GM12878 (cell line): ENCODE measurements at regions not wholly inside any gene's neighbourhood (a gene's known extent, or its start where the extent isn't known, plus 50 kb on each side); places are given as distances from the start of the nearest gene placed in this dataset.

Experiments
- GATAD2B ChIP-seq: fragments of 450-650 bp; conservative IDR thresholded peaks from 2 replicates; pipeline ENCODE4 v1.6.1; 2017; ENCODE audit warnings: low read depth, mild to moderate bottlenecking, moderate library complexity
- ZNF384 ChIP-seq: IDR thresholded peaks from 2 replicates; pipeline ENCODE4 v1.6.1; 2012; ENCODE audit warnings: low read depth, mild to moderate bottlenecking, low read length, improper control_type of control experiment, borderline replicate concordance

DNA sequence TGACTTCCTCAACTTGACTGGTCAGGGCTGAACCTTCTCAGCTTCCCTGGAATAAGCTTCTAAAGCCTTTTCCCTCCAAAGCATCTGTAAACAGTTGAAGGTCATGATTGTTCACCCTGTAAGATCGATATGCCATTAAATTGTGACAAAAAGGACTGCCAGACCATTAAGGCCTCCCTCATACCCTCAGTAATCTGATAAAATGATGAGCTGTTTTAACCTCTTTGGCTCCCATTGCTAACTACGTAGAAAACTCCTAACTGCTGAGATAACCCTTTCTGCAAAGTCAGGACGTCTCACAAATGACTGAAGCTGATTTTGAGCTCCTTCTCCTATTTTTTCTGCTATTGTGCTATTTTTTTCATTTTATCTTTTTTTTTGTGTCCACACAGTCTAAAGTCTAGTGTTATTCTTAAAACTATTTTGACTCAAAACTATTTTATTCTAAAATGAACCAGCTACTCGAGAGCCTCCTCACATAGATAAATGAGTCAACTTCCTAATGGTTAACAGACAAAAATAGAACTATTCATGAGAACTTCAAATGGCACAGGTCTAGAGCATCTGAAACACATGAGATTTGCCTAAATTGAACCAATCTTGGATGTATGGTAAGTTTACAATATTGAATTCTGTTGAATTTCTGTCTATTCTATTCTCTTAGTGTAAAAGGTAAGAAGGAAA is 395.6 kb upstream of the TLE4 start:
- TF ChIP-seq ZNF384 (no peak), GATAD2B (no peak)
